Iris pigment epithelial cell (primary cell): ENCODE measurements at regions not wholly inside any gene's neighbourhood (a gene's known extent, or its start where the extent isn't known, plus 50 kb on each side); places are given as distances from the start of the nearest gene placed in this dataset.

Experiments
- DNase-seq: peaks from one replicate; pipeline ENCODE4 v3.0.0-alpha.2; 2011; ENCODE audit warnings: low read depth

GRCh38 chr6:106918115-106918514 lies 56.4 kb downstream of the CD24 start:
- no peak for DNase-seq

DNA sequence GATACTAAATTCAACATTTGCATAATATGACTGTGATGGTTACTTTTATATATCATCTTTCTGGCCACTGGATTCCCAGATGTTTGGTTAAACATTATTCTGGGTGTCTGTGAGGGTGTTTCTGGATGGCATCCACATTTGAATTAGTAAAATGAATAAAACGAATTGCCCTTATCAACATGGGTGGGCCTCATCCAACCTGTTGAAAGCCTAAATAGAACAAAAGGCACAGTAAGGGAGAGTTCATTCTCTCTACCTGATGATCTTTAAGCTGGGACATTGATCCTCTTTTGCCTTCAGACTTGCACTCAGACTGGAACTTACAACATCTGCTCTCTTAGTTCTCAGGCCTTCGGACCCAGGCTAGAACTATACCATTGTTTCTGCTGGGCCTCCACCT lies 57.6 kb downstream of the CD24 start:
- DNase-seq = no peak

DNA sequence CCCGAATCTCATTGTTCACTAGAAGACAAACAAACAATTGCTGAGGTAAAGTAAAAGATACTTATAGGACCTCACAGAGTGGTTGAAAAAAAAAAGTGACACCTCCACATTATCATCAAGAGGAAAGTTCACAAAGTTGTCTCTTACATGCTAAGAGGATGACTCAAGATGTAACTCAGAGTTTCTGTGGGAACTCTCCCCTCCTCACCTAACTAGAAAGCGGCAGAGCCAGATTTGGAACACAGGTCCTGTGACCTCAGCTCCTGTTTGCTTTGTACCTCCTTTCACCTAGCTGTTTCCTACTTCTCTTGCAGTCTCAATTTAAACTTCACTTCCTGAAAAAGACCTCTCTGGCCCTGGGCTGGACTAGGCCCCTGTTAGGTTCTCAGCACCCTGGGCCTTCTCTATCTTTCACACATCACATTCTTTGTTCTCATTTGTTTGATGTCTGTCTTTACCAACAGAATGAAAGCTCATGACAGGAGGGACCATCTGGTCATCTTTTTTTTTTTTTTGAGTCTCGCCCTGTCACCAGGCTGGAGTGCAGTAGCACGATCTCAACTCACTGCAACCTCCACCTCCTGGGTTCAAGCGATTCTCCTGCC lies 60.8 kb downstream of the CD24 start:
- DNase-seq = no peak

GRCh38 chr6:106913111-106913510 lies 61.4 kb downstream of the CD24 start:
- no peak for DNase-seq

DNA sequence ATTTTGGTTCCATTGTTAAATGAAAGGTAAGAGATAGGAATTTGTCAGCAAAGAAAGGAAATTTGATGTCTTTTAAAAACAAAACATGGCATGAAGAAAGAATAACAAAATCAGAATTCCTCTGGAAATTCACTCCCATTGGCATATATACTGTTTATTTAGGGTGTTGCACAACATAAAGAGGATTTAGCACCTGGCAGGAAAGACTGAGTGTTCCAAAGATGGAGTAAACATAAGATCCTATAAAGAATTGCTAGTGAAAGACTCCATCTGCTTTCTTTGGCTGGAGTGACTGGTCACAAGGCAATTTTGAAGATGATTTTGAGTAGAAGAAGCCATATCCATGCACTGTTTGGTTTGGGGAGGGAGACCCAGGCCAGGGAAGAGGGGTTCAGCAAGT lies 62.4 kb downstream of the CD24 start:
- DNase-seq = no peak

DNA sequence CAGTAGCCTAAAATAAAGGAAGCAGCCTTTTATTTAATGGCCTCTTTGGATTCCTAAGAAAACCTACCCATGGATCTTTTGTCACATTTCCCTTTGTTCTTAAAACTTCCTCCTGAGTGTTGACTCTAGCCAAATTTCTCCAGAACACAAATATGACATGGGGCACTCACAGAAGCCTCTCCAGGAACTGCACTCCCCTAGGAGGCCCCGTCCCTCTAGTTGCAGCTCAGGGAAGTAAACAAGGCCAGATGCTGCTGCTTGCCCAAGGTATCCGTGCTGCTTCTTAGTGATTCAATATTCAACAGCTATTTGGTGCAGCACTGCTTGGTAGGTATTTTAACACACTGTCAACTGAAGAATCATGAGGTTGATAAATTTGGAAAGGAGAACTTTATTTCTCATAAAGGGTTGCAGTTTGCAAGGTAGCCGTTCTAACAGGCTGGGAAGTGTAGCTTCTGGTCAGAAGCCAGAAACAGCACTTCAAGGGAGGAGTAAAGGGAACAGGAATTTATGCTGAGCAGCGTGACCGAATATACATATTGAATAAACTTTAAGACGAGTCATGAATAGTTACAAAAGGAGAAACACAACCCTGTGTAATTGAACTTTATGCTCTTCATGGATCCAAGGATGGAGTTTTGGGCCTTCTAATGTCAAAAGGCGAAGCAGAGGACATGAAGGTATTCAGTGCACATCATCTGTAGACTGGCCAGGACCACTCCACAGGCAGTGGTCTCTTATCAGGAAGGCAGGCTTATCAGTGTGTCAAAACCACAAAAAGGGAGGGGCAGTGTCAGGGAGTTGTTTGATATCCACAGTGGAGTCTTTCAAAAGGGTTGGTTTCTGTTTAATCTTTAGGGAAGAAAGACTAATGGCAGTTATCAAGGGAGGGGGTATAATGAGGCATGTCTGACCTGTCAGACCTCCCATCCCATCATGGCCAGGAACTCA lies 63.3 kb downstream of the CD24 start:
- DNase-seq = no peak

DNA sequence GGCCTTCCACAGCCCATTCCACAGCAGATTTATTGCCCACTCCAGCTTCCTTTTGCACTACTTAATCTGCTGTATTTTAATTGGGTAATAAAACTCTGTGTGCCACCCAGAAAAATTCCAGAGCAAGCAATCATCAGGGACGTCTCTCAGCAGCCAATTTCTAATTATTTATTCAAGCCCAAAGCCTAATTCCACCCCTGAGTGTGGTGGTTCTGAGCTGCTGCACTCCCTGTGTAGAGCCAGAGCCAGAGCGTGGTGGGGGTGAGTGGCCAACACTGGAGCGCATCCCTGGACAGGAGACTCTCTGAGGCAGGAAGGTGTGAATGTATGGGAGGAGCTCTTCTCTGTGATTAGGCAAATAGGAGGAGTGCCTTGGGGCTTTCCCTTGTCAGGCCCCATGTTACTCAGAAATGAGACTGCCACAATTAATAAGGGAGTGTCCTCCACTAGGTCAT lies 66.1 kb downstream of the CD24 start:
- DNase-seq = no peak

GRCh38 chr6:106907754-106908153 lies 66.8 kb downstream of the CD24 start:
- no peak for DNase-seq

- DNase-seq = no peak
Observed at GRCh38 chr6:106906232-106906631, 68.3 kb downstream of the CD24 start.

DNA sequence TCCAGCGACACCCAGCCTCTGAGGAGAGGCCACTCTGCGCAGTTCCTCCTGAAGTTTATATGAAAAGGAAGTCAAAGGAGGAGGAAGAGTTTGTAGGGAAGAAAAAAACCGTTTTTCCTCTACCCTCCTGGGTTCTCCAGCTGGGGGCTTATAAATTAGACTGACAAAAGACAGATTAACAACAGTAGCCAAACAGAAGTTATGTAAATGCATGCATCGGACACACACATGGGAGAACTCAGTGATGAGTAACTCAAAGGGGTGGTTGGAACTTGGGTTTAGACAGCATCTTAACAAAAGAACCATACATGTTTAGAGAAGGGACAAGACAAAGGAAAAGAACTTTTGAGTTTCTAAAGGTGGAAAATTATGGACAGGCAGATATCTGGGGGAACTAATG lies 71.2 kb downstream of the CD24 start:
- DNase-seq = no peak

- no peak for DNase-seq
Observed at GRCh38 chr6:106901062-106901461, 73.5 kb downstream of the CD24 start.

- no peak for DNase-seq
Observed at GRCh38 chr6:106899697-106900096, 74.8 kb downstream of the CD24 start.

- DNase-seq = no peak
Observed at GRCh38 chr6:106897580-106897979, 76.9 kb downstream of the CD24 start.

GRCh38 chr6:106895703-106896040 lies 78.9 kb downstream of the CD24 start:
- DNase-seq = no peak

DNA sequence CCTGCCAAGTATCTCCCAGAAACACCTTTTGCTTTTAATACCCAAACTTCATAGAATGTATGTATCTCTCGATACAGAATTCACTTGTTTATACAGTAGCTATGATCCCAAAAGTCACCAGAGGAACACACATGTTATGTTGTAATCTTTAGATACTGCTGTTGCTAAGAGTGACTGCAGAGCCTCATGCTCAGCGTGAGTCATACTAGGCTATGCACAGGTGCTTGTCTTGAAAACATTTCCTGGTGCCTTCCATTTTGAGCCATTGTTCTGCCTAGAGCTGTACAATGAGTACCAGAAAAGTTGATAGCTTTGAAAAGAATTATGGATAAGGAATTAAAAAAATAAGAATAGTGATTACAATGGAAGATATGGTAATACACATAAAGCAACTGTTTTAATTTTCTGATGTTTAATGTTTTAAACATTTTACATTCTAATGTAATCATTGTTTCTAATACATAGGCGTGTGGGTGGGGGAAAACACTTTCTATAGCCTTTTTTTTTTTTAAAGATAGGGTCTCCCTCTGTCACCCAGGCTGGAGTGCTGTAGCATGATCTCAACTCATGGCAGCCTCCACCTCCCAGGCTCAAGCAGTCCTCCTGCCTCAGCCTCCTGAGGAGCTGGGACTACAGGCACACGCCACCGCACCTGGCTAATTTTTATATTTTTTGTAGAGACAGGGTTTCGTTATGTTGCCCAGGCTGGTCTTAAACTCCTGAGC lies 79.4 kb downstream of the CD24 start:
- peak; percentile 33 for DNase-seq

GRCh38 chr6:106892186-106892585 lies 82.3 kb downstream of the CD24 start:
- DNase-seq = no peak

DNA sequence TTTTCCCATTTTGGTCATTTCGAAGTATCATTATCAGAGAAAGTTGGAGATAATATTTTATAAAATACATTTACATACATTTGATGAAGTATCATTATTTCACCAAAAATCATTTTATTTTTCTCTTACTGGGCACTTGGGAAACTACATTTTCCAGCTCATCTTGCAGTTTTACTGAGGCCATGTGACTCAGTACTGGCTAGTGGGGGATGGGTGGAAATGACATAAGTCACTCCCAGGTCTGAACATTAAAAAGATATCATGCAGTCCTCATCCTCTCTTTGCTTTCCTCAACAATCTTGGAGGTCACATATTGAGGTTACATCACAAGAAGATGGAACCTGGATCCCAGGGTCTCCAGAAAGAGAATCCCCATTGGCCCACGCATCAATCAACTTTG lies 84.1 kb downstream of the CD24 start:
- DNase-seq = no peak

- no peak for DNase-seq
Observed at GRCh38 chr6:106889692-106890091, 84.8 kb downstream of the CD24 start.

GRCh38 chr6:106886922-106887797 lies 87.4 kb downstream of the CD24 start:
- no peak for DNase-seq

GRCh38 chr6:106886081-106886843 lies 88.3 kb downstream of the CD24 start:
- no peak for DNase-seq

DNA sequence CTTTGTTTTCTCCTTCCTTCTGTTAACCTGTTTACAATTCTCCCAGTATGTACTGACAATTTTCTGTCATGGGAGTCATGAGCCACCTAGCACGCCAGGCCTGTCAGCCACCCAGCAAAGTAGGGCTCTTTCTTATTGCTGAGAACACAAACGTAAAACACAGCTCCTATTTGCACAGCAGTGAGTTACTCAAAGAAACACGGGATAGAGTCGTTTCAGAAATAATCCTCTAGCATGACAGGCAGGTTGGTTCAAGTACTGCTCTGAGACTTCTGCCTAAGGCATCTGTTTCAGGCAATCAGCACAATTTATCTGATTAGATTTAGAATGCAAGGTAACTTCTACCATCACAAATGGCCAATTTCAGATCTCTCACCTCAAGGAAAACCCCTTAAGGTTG lies 88.8 kb downstream of the CD24 start:
- no peak for DNase-seq
